ENCODE measurements at regions not wholly inside any gene's neighbourhood (a gene's known extent, or its start where the extent isn't known, plus 50 kb on each side); places are given as distances from the start of the nearest gene placed in this dataset.

DNA sequence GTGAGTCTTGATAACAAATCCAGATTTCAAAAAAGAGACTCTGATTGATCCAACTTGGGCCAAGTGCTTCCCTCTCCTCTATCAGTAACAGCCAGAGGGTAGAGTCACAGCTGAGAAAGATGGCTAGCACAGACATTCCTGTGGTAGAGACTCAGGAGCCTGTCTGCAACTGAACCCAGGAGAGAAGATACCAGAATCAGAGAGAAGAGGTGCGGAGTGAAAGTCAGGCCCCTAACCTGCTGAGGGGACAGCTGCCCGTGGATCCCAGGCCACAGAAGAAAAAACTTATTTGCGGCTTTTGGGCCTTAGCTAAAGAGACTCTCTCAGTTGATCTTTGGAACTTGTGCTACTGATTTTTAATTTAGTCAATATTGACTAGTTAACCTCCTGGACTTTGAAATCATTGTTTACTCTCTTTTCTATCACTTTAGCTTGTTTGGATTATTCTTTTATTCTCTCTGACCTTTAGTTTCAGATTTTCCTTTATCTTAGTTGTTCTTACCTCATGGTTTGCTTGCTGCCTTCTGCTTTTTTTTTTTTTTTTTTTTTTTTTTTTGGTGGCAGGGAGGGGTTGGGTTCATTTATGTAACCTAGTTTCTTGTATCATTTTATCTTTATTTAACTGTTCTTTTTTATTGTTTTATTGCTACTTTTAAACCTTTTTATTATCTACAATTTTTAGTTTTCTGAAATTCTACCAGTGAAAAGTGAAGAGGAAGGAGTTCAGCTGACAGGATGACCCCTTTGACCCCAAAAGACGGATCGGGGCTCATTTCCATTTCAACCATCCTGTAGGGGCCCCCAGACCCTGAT, 154.9 kb upstream of the KRR1 start:
- TF ChIP-seq EZH2phosphoT487 (IDR thresholded peaks at IDR 0.05; ENCODE audit: insufficient read depth, low read depth) (no peak), EZH2 (IDR thresholded peaks at IDR 0.05; ENCODE audit: insufficient read depth, poor library complexity, severe bottlenecking) (no peak)
